H9 (cell line): ENCODE measurements at regions not wholly inside any gene's neighbourhood (a gene's known extent, or its start where the extent isn't known, plus 50 kb on each side); places are given as distances from the start of the nearest gene placed in this dataset.

Source experiments
- DNase-seq: peaks from one replicate; pipeline ENCODE4 v3.0.0-alpha.2; 2017
- H2AFZ ChIP-seq: one replicate; pipeline ENCODE4 v1.6.1; 2013; ENCODE audit warnings: mild to moderate bottlenecking, low read length, control low read depth, moderate library complexity
- H2AK5ac ChIP-seq: 2 replicates; pipeline ENCODE4 v1.6.1; 2013; ENCODE audit warnings: low read length, control low read depth, mixed read lengths; ENCODE audit not compliant: insufficient read length
- H2BK120ac ChIP-seq: one replicate; pipeline ENCODE4 v1.6.1; 2013; ENCODE audit warnings: low read depth, mild to moderate bottlenecking, low read length, control low read depth, inconsistent platforms; ENCODE audit not compliant: poor library complexity, severe bottlenecking
- H2BK12ac ChIP-seq: 2 replicates; pipeline ENCODE4 v1.6.1; 2013; ENCODE audit warnings: low read length, control low read depth, mixed read lengths, low read depth; ENCODE audit not compliant: insufficient read length
- H2BK15ac ChIP-seq: 2 replicates; pipeline ENCODE4 v1.6.1; 2013; ENCODE audit warnings: low read depth, low read length, control low read depth
- H2BK20ac ChIP-seq: one replicate; pipeline ENCODE4 v1.6.1; 2013; ENCODE audit warnings: low read depth, mild to moderate bottlenecking, low read length, control low read depth, inconsistent platforms; ENCODE audit not compliant: poor library complexity, severe bottlenecking
- H2BK5ac ChIP-seq: 2 replicates; pipeline ENCODE4 v1.6.1; 2013; ENCODE audit warnings: low read length, control low read depth, mixed read lengths; ENCODE audit not compliant: insufficient read length
- H3K14ac ChIP-seq: 2 replicates; pipeline ENCODE4 v1.6.1; 2013; ENCODE audit warnings: low read length, control low read depth; ENCODE audit not compliant: insufficient read depth
- H3K18ac ChIP-seq: 2 replicates; pipeline ENCODE4 v1.6.1; 2013; ENCODE audit warnings: low read depth, mild to moderate bottlenecking, mixed read lengths, low read length, control low read depth; ENCODE audit not compliant: insufficient read length
- H3K23ac ChIP-seq: 2 replicates; pipeline ENCODE4 v1.6.1; 2013; ENCODE audit warnings: low read length, control low read depth, mixed read lengths, low read depth; ENCODE audit not compliant: insufficient read length
- H3K23me2 ChIP-seq: 2 replicates; pipeline ENCODE4 v1.6.1; 2013; ENCODE audit warnings: low read depth, mild to moderate bottlenecking, mixed read lengths, low read length, control low read depth; ENCODE audit not compliant: insufficient read length, poor library complexity, severe bottlenecking
- H3K27ac ChIP-seq: 2 replicates; pipeline ENCODE4 v1.5.1; 2013; ENCODE audit warnings: low read length, control low read depth, mixed read lengths, low read depth; ENCODE audit not compliant: insufficient read length
- H3K27me3 ChIP-seq: 2 replicates; pipeline ENCODE4 v1.6.1; 2013; ENCODE audit warnings: low read length, control low read depth, inconsistent platforms; ENCODE audit not compliant: insufficient read depth
- H3K4ac ChIP-seq: 2 replicates; pipeline ENCODE4 v1.6.1; 2013; ENCODE audit warnings: low read depth, mild to moderate bottlenecking, control low read depth, inconsistent platforms, low read length, moderate library complexity
- H3K4me1 ChIP-seq: 2 replicates; pipeline ENCODE4 v1.6.1; 2013; ENCODE audit warnings: low read length, control low read depth, inconsistent platforms; ENCODE audit not compliant: insufficient read depth
- H3K4me2 ChIP-seq: 2 replicates; pipeline ENCODE4 v1.6.1; 2013; ENCODE audit warnings: low read length, control low read depth, mixed read lengths; ENCODE audit not compliant: insufficient read length, insufficient read depth
- H3K56ac ChIP-seq: 2 replicates; pipeline ENCODE4 v1.6.1; 2013; ENCODE audit warnings: low read depth, mild to moderate bottlenecking, mixed read lengths, low read length, control low read depth; ENCODE audit not compliant: insufficient read length
- H3K79me1 ChIP-seq: 2 replicates; pipeline ENCODE4 v1.6.1; 2013; ENCODE audit warnings: low read depth, mild to moderate bottlenecking, moderate library complexity, low read length, control low read depth, inconsistent platforms; ENCODE audit not compliant: insufficient read depth, poor library complexity, severe bottlenecking
- H3K79me2 ChIP-seq: 2 replicates; pipeline ENCODE4 v1.6.1; 2013; ENCODE audit warnings: low read length, control low read depth, inconsistent platforms; ENCODE audit not compliant: insufficient read depth
- H3K9ac ChIP-seq: 2 replicates; pipeline ENCODE4 v1.6.1; 2013; ENCODE audit warnings: low read length, control low read depth, mixed read lengths; ENCODE audit not compliant: insufficient read length; ENCODE audit errors: extremely low read depth
- H3K9me3 ChIP-seq: one replicate; pipeline ENCODE4 v1.6.1; 2013; ENCODE audit warnings: low read depth, low read length, inconsistent platforms; ENCODE audit not compliant: control insufficient read depth
- H3T11ph ChIP-seq: one replicate; pipeline ENCODE4 v1.6.1; 2013; ENCODE audit warnings: mild to moderate bottlenecking, low read length, control low read depth, inconsistent platforms
- H4K20me1 ChIP-seq: one replicate; pipeline ENCODE4 v1.6.1; 2013; ENCODE audit not compliant: control insufficient read depth, insufficient read length, insufficient read depth
- H4K5ac ChIP-seq: 2 replicates; pipeline ENCODE4 v1.6.1; 2013; ENCODE audit warnings: low read depth, mild to moderate bottlenecking, mixed read lengths, low read length, control low read depth; ENCODE audit not compliant: insufficient read length
- H4K8ac ChIP-seq: replicated peaks from 2 replicates; pipeline ENCODE4 v1.6.1; 2013; ENCODE audit warnings: low read length, control low read depth, mixed read lengths, low read depth; ENCODE audit not compliant: insufficient read length
- H4K91ac ChIP-seq: 2 replicates; pipeline ENCODE4 v1.6.1; 2013; ENCODE audit warnings: low read depth, mild to moderate bottlenecking, moderate library complexity, mixed read lengths, low read length, control low read depth; ENCODE audit not compliant: insufficient read length
- H3K27ac Mint-ChIP-seq, 3 experiments: 2 replicates in 2 of 3; 3 replicates in 1 of 3; pipeline ENCODE4 v1.8.0; 2020 to 2021; ENCODE audit warnings: mixed read lengths in 3 of 3, mild to moderate bottlenecking in 1 of 3, moderate library complexity in 1 of 3
- H3K27me3 Mint-ChIP-seq: 2 replicates; pipeline ENCODE4 v1.8.0; 2021; ENCODE audit warnings: low read depth, mild to moderate bottlenecking, moderate library complexity, mixed read lengths
- H3K36me3 Mint-ChIP-seq, 3 experiments: 2 replicates in 2 of 3; 3 replicates in 1 of 3; pipeline ENCODE4 v1.8.0; 2020 to 2021; ENCODE audit warnings: low read depth in 3 of 3, mixed read lengths in 3 of 3; ENCODE audit not compliant: insufficient read depth in 1 of 3
- H3K4me1 Mint-ChIP-seq, 2 experiments: 2 replicates each; pipeline ENCODE4 v1.8.0; 2020; ENCODE audit warnings: mixed read lengths in 2 of 2
- H3K4me3 Mint-ChIP-seq, 2 experiments: 2 replicates in 1 of 2; 3 replicates in 1 of 2; pipeline ENCODE4 v1.8.0; 2020 to 2021; ENCODE audit warnings: mild to moderate bottlenecking in 2 of 2, mixed read lengths in 2 of 2, moderate library complexity in 1 of 2
- H3K9me3 Mint-ChIP-seq, 2 experiments: 2 replicates in 1 of 2; 3 replicates in 1 of 2; pipeline ENCODE4 v1.8.0; 2020; ENCODE audit warnings: mild to moderate bottlenecking in 2 of 2, mixed read lengths in 2 of 2, moderate library complexity in 1 of 2
- CTCF ChIP-seq: fragments of 200-600 bp; sonication (generic); conservative IDR thresholded peaks from 3 replicates; pipeline ENCODE4 v1.8.0; 2021; ENCODE audit warnings: antibody characterized with exemption, mild to moderate bottlenecking
- WGBS: extraction: QIAGEN DNeasy Blood & Tissue Kit; methylation state at CpG from one replicate; pipeline ENCODE4 v1.1.7; 2013; ENCODE audit warnings: missing lambda C conversion rate, low lambda C conversion rate, mixed read lengths; ENCODE audit not compliant: insufficient read length; ENCODE audit errors: extremely low coverage; 5-methylcytosine and 5-hydroxymethylcytosine counted together

- Histone ChIP-seq H3K9ac (no peak overlapping the region), H3K18ac (no peak overlapping the region)
- H3K4me3 Mint-ChIP-seq: no peak overlapping the region
These were observed 538.8 kb downstream of the LRRIQ3 start for GRCh38 chr1:73659136-73659535.

More at GRCh38 chr1:73659136-73659535, 538.8 kb downstream of the LRRIQ3 start:
- Histone ChIP-seq H3K4ac (no peak overlapping the region), H4K8ac (no peak overlapping the region), H3K79me1 (no peaks in the 10 kb centered on the region), H2BK120ac (no peak overlapping the region), H3K27ac (no peak overlapping the region), H3K23ac (no peak overlapping the region), H2AFZ (no peak overlapping the region), H4K5ac (no peak overlapping the region), H3K4me2 (no peak overlapping the region), H3K14ac (no peak overlapping the region), H2BK15ac (no peak overlapping the region), H3K56ac (no peak overlapping the region), H4K91ac (no peak overlapping the region), H3K4me1 (no peaks in the 10 kb centered on the region), H3K9me3 (no peaks in the 10 kb centered on the region), H4K20me1 (no peaks in the 10 kb centered on the region), H2BK20ac (no peak overlapping the region), H2AK5ac (no peak overlapping the region), H2BK5ac (no peak overlapping the region), H2BK12ac (no peak overlapping the region), H3K27me3 (no peaks in the 10 kb centered on the region), H3K79me2 (no peaks in the 10 kb centered on the region), H3K23me2 (no peaks in the 10 kb centered on the region), H3T11ph (no peak overlapping the region)
- no peaks in the 10 kb centered on the region for H3K27me3 Mint-ChIP-seq
- peaks cover 0 to 12% (median 2%) of the 10 kb centered on the region in 3 experiments; a peak in 4 of 7 replicates for H3K36me3 Mint-ChIP-seq
- H3K27ac Mint-ChIP-seq: no peak overlapping the region
- no CpG with 5 or more reads among the region's 2 CpGs for WGBS
- peaks cover 9 to 10% of the 10 kb centered on the region in 2 experiments for H3K9me3 Mint-ChIP-seq
- H3K4me1 Mint-ChIP-seq: 0 out of 4 replicates have a peak, but pooled peaks cover 0 to 2% of the 10 kb centered on the region in 2 experiments
- TF ChIP-seq CTCF: no peak
- DNase-seq: no peak
